GM18526 (cell line): ENCODE measurements at regions not wholly inside any gene's neighbourhood (a gene's known extent, or its start where the extent isn't known, plus 50 kb on each side); places are given as distances from the start of the nearest gene placed in this dataset.

Source experiments
- POLR2A ChIP-seq: IDR thresholded peaks from 3 replicates; pipeline ENCODE4 v1.6.1; 2011; ENCODE audit not compliant: insufficient read length; ENCODE audit errors: extremely low read depth

- no peak for TF ChIP-seq POLR2A
These were observed 232.4 kb upstream of the SFSWAP start for GRCh38 chr12:131478468-131478867.

GRCh38 chr12:131482199-131482598 is 228.7 kb upstream of the SFSWAP start:
- no peak for TF ChIP-seq POLR2A

DNA sequence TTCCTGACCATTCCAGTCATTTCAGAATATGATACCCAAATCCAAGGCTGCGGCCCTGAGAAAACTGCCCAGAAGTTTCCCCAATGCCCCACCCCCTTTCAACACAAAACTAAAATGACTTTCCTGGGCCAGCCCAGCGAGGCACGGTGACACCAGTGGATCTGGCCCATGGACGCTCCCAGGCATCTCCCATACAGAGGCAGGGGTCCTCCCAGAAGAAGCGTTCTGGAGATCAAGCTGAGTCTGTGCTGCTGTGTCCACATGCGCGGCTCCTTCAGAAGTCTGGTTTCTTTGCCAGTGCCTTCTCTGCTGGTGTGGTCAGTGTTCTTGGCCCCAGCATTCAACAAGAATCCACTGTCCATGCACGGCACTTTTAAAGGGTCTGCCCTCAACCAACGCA is 228.2 kb upstream of the SFSWAP start:
- TF ChIP-seq POLR2A = no peak

DNA sequence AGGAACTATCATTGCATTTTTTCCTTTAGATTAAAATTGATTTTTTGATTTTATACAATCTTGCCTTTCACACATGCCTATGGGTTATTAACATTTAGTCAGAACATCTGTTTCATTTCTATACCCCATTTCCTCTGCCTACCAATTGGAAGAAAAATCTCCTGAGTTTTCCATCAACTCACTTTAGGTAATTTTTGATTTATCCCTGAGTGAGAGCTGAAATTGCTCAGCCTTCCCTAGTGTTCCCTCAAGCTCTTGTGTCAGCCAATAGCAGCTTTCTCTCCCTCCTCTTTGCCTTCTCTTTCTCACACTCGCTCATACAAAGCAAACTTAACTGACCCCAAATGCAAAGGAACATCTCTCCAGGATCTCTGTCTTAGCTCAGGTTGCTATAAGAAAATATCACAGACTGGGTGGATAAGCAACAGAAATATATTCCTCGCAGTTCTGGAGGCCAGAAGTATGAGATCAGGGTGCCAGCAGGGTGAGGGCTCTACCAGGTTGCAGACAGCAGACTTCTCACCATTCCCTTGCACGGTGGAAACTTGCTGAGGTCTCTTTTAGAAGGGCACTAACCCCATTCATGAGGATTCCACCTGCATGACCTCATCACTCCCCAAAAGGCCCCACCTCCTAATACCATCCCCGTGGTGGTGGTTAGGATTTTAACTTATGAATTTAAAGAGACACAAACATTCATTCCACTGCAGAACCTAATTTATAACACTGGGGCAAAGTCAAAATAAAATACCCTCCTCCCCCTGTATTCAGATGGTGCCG is 224.2 kb upstream of the SFSWAP start:
- TF ChIP-seq POLR2A = no peak

GRCh38 chr12:131487388-131488124 is 223.3 kb upstream of the SFSWAP start:
- no peak for TF ChIP-seq POLR2A

DNA sequence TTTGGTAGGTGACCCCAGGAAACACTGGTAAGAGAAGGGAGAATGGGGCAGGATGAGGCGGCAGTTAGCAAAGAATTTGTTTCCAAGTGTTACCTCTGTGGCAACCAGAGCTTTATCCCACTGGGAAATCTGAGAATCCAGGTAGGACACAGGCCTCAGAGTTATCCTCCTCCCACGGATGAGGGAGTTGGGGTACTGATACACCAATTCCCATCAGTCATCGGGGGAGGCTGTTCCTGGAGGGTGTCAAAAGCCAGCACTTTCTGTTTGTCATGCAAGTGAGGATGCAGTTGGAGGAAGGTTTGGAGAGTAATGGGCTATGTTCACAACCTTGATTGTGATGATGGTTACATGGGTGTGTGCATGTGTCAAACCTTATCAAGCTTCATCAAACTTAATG is 221.2 kb upstream of the SFSWAP start:
- TF ChIP-seq POLR2A = no peak

- no peak for TF ChIP-seq POLR2A
These were observed 219.7 kb upstream of the SFSWAP start for GRCh38 chr12:131491155-131491554.

DNA sequence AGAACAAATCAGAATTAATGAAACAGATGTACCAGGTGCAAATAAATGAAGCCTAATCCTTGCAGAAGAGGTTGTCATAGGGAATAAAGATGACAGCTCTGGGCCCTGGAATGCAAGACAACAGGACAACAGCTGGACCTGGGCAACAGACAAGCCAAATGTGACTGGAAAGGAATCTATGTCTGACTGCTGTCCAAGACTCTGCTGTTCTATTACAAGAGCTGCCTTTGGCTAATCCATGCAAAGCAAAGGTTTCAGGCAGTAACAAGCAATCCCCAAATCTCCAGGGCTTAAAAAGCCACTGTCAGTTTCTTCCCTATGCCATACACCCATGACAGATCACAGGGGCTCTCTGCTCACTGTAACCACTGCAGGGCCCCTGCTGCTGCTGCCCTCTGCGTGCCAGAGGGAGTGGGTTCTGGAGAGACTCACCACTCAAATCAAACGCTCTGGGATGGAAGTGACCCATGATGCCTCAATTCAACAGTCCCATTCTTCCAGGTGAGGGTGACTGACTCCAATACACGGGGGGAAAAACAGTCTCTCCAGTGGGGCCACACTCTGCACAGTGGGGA is 218.9 kb upstream of the SFSWAP start:
- TF ChIP-seq POLR2A = no peak

GRCh38 chr12:131493068-131493826 is 217.6 kb upstream of the SFSWAP start:
- no peak for TF ChIP-seq POLR2A

DNA sequence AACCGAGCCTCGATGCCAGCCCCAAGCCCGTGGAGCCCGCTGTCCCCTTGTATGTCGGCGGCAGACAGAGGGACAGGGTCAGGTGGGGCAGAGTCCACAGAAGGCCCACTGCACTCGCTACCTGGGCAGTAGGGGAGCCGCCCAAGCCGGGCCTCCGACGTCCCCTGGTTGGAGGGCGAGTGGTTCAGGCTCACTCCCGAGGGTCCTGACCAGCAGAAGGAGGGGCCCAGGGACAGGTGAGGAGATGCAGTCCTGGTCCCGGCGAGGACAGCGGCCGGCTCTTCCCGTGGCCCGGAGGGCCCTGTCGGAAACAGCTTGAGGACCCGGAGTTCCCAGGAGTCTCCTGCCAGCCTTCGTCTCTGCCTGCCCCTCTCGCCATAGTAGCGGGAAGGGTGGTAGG is 216.7 kb upstream of the SFSWAP start:
- TF ChIP-seq POLR2A = no peak

DNA sequence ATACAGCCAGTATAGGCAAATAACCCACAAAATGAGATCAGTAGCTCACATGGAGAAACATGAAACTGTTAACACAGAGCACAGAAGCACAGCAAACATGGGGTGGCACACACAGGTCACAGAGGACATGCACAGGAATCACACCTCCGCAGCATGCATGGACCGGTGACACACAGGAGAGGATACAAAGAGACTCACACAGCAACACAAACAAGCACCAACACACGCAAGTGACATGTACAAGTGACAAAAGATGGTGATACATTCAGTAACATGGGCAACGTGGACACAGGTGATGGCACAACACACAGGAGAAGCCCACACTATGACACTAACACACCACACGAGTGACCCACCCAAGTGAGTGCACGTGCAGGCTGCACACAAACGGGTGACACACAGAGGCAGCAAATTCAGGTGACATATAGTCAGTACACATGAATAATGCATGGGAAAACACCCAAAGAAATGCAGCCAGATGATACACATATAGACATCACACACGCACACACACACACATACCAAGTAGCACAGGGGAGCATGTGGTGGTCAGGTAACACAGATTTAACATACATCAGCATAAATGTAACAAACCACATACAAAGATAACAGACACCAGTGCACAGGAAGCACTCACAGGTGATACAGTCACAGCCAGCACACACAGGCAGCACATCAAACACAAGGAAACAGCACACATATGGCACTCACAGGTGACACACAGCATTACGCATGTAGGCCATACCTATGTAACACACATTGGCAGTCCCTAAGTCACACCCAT is 216.0 kb upstream of the SFSWAP start:
- TF ChIP-seq POLR2A = no peak

DNA sequence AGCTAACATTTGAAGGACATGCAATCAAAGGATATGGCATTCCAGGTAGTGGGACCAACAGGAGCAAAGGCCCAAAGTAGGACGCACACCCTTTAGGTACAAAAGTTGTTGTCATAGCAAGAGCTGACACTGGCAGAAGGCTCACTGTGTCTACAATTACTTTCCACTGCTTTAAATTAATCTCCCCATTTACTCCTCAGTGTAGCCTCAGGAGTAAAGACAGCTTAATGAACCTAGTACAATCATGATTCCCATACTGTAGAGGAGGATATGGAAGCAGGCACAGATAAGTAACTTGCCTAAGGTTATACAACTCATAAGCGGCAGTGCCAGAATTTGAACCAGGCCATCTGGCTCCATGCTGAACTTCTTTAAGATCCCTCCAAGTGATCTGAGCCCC is 212.9 kb upstream of the SFSWAP start:
- TF ChIP-seq POLR2A = no peak

DNA sequence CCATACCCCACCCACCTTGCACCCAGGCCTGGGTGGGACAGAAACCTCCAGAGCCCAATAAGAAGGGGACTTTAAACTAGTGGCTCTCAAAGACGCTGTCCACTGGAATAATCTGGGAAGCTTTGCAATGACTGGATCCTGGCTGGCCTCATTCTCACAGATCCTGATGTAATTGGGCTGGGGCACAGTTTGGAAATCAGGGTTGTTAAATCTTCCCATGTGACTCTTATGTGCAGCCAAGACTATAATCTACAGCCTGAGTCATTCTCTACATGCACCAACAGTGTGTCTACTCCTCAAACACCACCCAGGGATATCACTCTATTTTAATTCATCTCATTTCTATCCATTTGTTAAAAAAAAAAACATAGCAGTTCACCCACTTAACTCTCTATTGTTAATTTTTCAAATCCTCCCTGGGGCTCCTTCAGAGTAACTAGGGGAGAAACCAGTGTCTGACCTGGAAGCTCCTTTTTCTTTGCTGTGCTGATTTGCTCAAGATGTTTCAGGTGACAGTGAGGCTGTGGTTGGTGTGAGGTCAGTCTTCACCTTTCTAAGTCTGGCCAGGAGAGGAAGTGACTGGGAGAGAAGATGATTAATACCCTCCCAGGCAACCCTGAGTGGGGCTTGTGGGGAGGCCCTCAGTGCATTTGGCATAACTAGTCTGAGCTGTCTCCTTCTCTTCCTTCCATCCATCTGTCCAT is 211.6 kb upstream of the SFSWAP start:
- no peak for TF ChIP-seq POLR2A

GRCh38 chr12:131499864-131500190 is 211.1 kb upstream of the SFSWAP start:
- no peak for TF ChIP-seq POLR2A
